ENCODE measurements at regions not wholly inside any gene's neighbourhood (a gene's known extent, or its start where the extent isn't known, plus 50 kb on each side); places are given as distances from the start of the nearest gene placed in this dataset. TPM values are rescaled to one million over a fixed set of nuclear protein-coding genes. Genes with fewer than 3 reads are reported as not detected.

DNA sequence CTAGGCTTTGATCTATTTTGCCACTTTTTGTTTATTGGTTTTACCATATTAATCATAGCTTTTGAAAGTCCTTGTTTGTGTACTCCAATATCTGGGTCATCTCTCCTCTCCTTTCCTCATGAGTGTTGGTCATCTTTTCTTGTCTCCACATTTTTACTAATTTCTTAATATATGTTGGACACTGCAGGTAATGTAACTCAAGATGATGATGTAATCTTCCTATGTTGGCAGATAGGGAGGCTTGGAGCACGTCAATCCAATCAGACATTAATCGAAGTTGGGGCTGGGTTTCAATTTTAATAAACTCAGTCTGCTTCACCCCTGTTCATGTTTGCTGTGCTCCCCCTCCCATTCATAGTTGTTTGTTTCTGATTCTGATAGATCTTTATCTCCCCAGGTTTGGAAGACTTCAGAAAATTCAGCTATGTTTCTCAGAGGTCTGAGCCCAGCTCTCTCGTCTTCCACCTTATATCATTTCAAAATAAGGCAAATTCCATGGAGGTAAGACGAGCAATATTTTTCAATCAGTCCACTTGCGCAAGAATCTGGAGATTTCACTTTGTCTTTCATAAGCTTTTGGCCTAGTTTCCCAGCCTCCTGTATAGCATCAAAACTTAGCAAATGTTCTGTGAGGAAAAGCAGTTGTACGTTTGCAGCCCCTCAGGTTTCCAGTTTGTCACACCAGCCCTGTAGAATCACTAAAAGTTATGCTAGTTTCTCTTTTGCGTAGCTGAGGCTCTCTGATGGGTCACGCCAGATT, 504.1 kb downstream of the TMTC2 start:
- DNase-seq (no peak), ATAC-seq (no peak)
- 83% methylated on average over 8 of the region's 8 CpGs for WGBS, 2 donors

DNA sequence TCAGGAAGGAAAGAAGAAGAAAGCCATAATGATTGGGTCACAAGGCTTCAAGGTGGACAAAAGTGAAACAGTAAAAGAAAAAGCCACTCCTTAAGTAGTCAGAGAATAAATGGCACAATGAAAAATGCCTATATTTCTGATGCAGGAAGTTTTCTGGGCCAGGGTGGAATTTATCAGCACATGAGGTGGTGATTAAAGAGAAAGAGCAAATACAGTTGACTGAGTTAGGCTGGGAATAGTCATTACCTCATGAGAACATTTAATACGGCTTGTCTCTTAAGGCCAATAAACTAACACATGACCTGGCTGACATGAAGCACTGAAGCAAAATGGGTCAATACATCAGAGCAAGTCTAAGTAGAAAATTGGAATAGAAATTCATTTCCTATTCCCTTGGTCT, 499.7 kb downstream of the TMTC2 start:
- Histone ChIP-seq H3K27me3 (no peaks in the 10 kb centered on the region), H3K9me3 (no peaks in the 10 kb centered on the region), H3K4me1 (peaks cover 11% of the 10 kb centered on the region), H3K36me3 (replicated peaks in 1 of 2; ENCODE audit: insufficient read depth in 1 of 2, low read depth in 2 of 2) (no peaks in the 10 kb centered on the region), H3K27ac (peak overlapping the region in 3 of 4 donors; percentile 2 to 53 (median 48)), H3K4me3 (no peak overlapping the region)
- ATAC-seq (peak; percentile 97), DNase-seq (peak in 2 of 4 donors; percentile 17 to 30)
- 7 to 19% methylated on average over 1 of the region's 1 CpG for WGBS, 2 donors
- no peak for TF ChIP-seq POLR2A (IDR thresholded peaks at IDR 0.05)
- TF ChIP-seq, protein P1, sequence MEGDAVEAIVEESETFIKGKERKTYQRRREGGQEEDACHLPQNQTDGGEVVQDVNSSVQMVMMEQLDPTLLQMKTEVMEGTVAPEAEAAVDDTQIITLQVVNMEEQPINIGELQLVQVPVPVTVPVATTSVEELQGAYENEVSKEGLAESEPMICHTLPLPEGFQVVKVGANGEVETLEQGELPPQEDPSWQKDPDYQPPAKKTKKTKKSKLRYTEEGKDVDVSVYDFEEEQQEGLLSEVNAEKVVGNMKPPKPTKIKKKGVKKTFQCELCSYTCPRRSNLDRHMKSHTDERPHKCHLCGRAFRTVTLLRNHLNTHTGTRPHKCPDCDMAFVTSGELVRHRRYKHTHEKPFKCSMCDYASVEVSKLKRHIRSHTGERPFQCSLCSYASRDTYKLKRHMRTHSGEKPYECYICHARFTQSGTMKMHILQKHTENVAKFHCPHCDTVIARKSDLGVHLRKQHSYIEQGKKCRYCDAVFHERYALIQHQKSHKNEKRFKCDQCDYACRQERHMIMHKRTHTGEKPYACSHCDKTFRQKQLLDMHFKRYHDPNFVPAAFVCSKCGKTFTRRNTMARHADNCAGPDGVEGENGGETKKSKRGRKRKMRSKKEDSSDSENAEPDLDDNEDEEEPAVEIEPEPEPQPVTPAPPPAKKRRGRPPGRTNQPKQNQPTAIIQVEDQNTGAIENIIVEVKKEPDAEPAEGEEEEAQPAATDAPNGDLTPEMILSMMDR (IDR thresholded peaks at IDR 0.05), result no peak
- intact Hi-C loops (cut with DNase I), result no loop called here

More for the DNA sequence above, 504.1 kb downstream of the TMTC2 start:
- intact Hi-C loops (cut with DNase I), result no loop called here
- Histone ChIP-seq H3K4me1 (peaks cover 11% of the 10 kb centered on the region), H3K27me3 (no peaks in the 10 kb centered on the region), H3K4me3 (no peak overlapping the region), H3K36me3 (replicated peaks in 1 of 2; ENCODE audit: insufficient read depth in 1 of 2, low read depth in 2 of 2) (no peaks in the 10 kb centered on the region), H3K9me3 (no peaks in the 10 kb centered on the region), H3K27ac (no peak overlapping the region)
- no peak for TF ChIP-seq POLR2A (IDR thresholded peaks at IDR 0.05)
- TF ChIP-seq, protein P1 (IDR thresholded peaks at IDR 0.05), result no peak

DNA sequence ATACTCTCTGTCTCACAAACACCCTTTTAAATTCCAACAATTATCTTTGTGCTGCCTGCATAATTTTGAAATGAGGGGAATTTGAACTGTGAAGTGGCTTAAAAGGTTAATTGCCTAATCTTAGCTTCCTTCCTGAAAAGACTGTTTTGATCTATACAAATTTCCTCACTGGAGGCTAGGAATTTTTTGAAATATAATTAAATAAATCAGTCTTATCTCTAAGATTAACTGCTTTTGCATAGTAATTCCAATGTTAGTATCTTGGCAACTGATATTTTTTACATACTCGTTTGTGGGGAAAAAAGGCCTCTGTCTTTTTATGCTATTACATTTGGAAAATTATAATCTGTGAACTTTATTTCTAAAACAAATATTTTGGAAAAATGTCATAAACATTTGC, 498.5 kb downstream of the TMTC2 start:
- 23 to 27% methylated on average over 1 of the region's 1 CpG for WGBS, 2 donors
- Histone ChIP-seq H3K36me3 (replicated peaks in 1 of 2; ENCODE audit: insufficient read depth in 1 of 2, low read depth in 2 of 2) (no peaks in the 10 kb centered on the region), H3K4me1 (peaks cover 11% of the 10 kb centered on the region), H3K27me3 (no peaks in the 10 kb centered on the region), H3K9me3 (no peaks in the 10 kb centered on the region), H3K4me3 (no peak overlapping the region), H3K27ac (peak overlapping the region in 1 of 4 donors; percentile 53)
- DNase-seq, result no peak
- ATAC-seq, result no peak
- intact Hi-C loops (cut with DNase I), result no loop called here
- TF ChIP-seq POLR2A (IDR thresholded peaks at IDR 0.05), result no peak
- TF ChIP-seq, protein P1 (IDR thresholded peaks at IDR 0.05), result no peak

Small RNA genes lying in the stretch of these regions (small RNA-seq; reads per million reads assigned to genes)
- not detected for gene RF00334
